Neural cell (in vitro differentiated cells): ENCODE measurements at regions not wholly inside any gene's neighbourhood (a gene's known extent, or its start where the extent isn't known, plus 50 kb on each side); places are given as distances from the start of the nearest gene placed in this dataset.
"Not testable (repeated sequence)": the region's sequence is repeated elsewhere in the genome, so short reads cannot be mapped to it uniquely, and the experiment has no call there.

Experiments used
- H2AFZ ChIP-seq: fragments of 200-600, 300-800 bp; sonication (generic), shearing (Covaris generic); 2 replicates; pipeline ENCODE4 v1.6.0; 2014; ENCODE audit warnings: low read depth, mild to moderate bottlenecking, antibody characterized with exemption, low read length, moderate library complexity
- H3F3A ChIP-seq: fragments of 200-600 bp; shearing (Covaris generic); 2 replicates; pipeline ENCODE4 v1.6.1; 2016; ENCODE audit warnings: mild to moderate bottlenecking, moderate library complexity, mixed read lengths, antibody characterized with exemption, low read length; ENCODE audit not compliant: insufficient read depth, poor library complexity, severe bottlenecking
- H3K27ac ChIP-seq: fragments of 200-600, 300-800 bp; sonication (generic), shearing (Covaris generic); 2 replicates; pipeline ENCODE4 v1.5.1; 2014; ENCODE audit warnings: mild to moderate bottlenecking, low read length, moderate library complexity
- H3K27me3 ChIP-seq: fragments of 300-800, 200-600 bp; sonication (generic), shearing (Covaris generic); 2 replicates; pipeline ENCODE4 v1.6.0; 2014; ENCODE audit warnings: mild to moderate bottlenecking, low read depth, low read length, moderate library complexity; ENCODE audit not compliant: insufficient read depth
- H3K36me3 ChIP-seq: fragments of 300-800, 200-600 bp; sonication (generic), shearing (Covaris generic); 2 replicates; pipeline ENCODE4 v1.5.1; 2014; ENCODE audit warnings: mild to moderate bottlenecking, antibody characterized with exemption, low read length, moderate library complexity; ENCODE audit not compliant: insufficient read depth
- H3K4me2 ChIP-seq: fragments of 300-800, 200-600 bp; sonication (generic), shearing (Covaris generic); 2 replicates; pipeline ENCODE4 v1.6.0; 2014; ENCODE audit warnings: mild to moderate bottlenecking, low read length
- H3K4me3 ChIP-seq: fragments of 300-800, 200-600 bp; sonication (generic), shearing (Covaris generic); 2 replicates; pipeline ENCODE4 v1.5.1; 2014; ENCODE audit warnings: mild to moderate bottlenecking, low read length, moderate library complexity
- H3K79me2 ChIP-seq: fragments of 200-600 bp; shearing (Covaris generic); replicated peaks from 2 replicates; pipeline ENCODE4 v1.6.0; 2014; ENCODE audit warnings: mild to moderate bottlenecking, low read length, moderate library complexity; ENCODE audit not compliant: insufficient read depth
- H3K9ac ChIP-seq: fragments of 300-800, 200-600 bp; sonication (generic), shearing (Covaris generic); 2 replicates; pipeline ENCODE4 v1.6.1; 2016; ENCODE audit warnings: mild to moderate bottlenecking, low read length, mixed read lengths
- H3K9me2 ChIP-seq: fragments of 200-600 bp; shearing (Covaris generic); 2 replicates; pipeline ENCODE4 v1.6.1; 2016; ENCODE audit warnings: mild to moderate bottlenecking, low read length, mixed read lengths; ENCODE audit not compliant: insufficient read depth
- H3K9me3 ChIP-seq: fragments of 200-600, 300-800 bp; sonication (generic), shearing (Covaris generic); 2 replicates; pipeline ENCODE4 v1.6.1; 2016; ENCODE audit warnings: mild to moderate bottlenecking, mixed run types, low read length, moderate library complexity, mixed read lengths
- H4K20me1 ChIP-seq: fragments of 200-600 bp; shearing (Covaris generic); 2 replicates; pipeline ENCODE4 v1.6.1; 2016; ENCODE audit warnings: mild to moderate bottlenecking, mixed run types; ENCODE audit not compliant: insufficient read depth
- CTCF ChIP-seq: fragments of 450-650 bp; IDR thresholded peaks from 2 replicates; pipeline ENCODE4 v1.5.1; 2014; ENCODE audit warnings: antibody characterized with exemption, mild to moderate bottlenecking, moderate library complexity; ENCODE audit not compliant: poor library complexity, severe bottlenecking
- EP300 ChIP-seq: fragments of 450-650 bp; conservative IDR thresholded peaks from 2 replicates; pipeline ENCODE4 v1.6.1; 2014; ENCODE audit warnings: antibody characterized with exemption, mild to moderate bottlenecking, moderate library complexity; ENCODE audit not compliant: poor library complexity, severe bottlenecking
- EZH2 ChIP-seq: fragments of 200-600, 300-800 bp; shearing (Covaris generic), sonication (generic); IDR thresholded peaks from 2 replicates; pipeline ENCODE4 v1.6.1; 2014; ENCODE audit warnings: antibody characterized with exemption, low read length, borderline replicate concordance, mild to moderate bottlenecking; ENCODE audit not compliant: insufficient read depth, poor library complexity, severe bottlenecking
- MXI1 ChIP-seq: fragments of 450-650 bp; conservative IDR thresholded peaks from 2 replicates; pipeline ENCODE4 v1.6.1; 2014; ENCODE audit warnings: antibody characterized with exemption, mild to moderate bottlenecking; ENCODE audit not compliant: poor library complexity, severe bottlenecking
- POLR2AphosphoS5 ChIP-seq: IDR thresholded peaks from 2 replicates; pipeline ENCODE4 v1.6.1; 2012
- RAD21 ChIP-seq: fragments of 450-650 bp; conservative IDR thresholded peaks from 2 replicates; pipeline ENCODE4 v1.6.1; 2014; ENCODE audit warnings: antibody characterized with exemption, mild to moderate bottlenecking, moderate library complexity
- TAF1 ChIP-seq: IDR thresholded peaks from 2 replicates; pipeline ENCODE4 v1.6.1; 2012; ENCODE audit warnings: low read depth
- TF ChIP-seq, protein P1 (sequence below): IDR thresholded peaks from 2 replicates; pipeline ENCODE4 v1.6.1; 2012; ENCODE audit warnings: borderline replicate concordance

- Histone ChIP-seq H2AFZ (no peak overlapping the region), H3K27ac (no peak overlapping the region), H3K9me3 (no peaks in the 10 kb centered on the region), H3K4me2 (no peak overlapping the region), H3K27me3 (no peaks in the 10 kb centered on the region), H4K20me1 (no peaks in the 10 kb centered on the region), H3K36me3 (no peaks in the 10 kb centered on the region), H3K9ac (no peak overlapping the region), H3K79me2 (no peaks in the 10 kb centered on the region), H3K9me2 (no peaks in the 10 kb centered on the region), H3K4me3 (no peak overlapping the region), H3F3A (no peaks in the 10 kb centered on the region)
- TF ChIP-seq TAF1 (no peak), MXI1 (no peak), EP300 (no peak), CTCF (no peak), RAD21 (no peak), POLR2AphosphoS5 (no peak), EZH2 (no peak)
Observed at GRCh38 chr2:22981785-22982184, 403.2 kb upstream of the KLHL29 start.

GRCh38 chr2:22984152-22984551, 400.8 kb upstream of the KLHL29 start:
- not testable (repeated sequence) for H3K4me2 ChIP-seq, H3K79me2 ChIP-seq, H3K27ac ChIP-seq, H3K9me3 ChIP-seq, H3K9ac ChIP-seq, H4K20me1 ChIP-seq, H3K4me3 ChIP-seq, H2AFZ ChIP-seq, H3F3A ChIP-seq, H3K27me3 ChIP-seq, H3K9me2 ChIP-seq, H3K36me3 ChIP-seq

DNA sequence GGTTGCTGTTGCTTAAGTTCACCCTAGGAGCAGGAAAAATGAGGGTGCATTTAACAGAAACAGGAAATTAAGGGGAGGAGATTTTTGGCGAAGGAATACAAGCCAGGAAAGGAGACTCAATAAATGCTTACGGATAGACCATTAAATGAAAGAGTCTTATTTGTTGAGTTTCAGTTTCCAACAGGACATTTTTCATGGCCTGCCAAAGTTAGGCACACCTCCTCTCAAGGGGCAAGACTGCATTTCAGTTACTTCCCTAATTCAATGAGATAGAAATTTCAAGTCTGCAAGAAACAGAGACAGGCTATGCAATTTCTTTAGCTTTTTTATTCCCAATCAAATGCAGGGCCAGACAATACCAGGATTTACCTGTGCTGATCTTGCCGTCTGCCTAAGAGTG, 394.7 kb upstream of the KLHL29 start:
- no peak overlapping the region for H3K4me3 ChIP-seq
- no peaks in the 10 kb centered on the region for H4K20me1 ChIP-seq
- H3K4me2 ChIP-seq, result no peak overlapping the region
- no peak overlapping the region for H3K27ac ChIP-seq
- no peaks in the 10 kb centered on the region for H3K27me3 ChIP-seq
- no peaks in the 10 kb centered on the region for H3K9me3 ChIP-seq
- H3K79me2 ChIP-seq, result no peaks in the 10 kb centered on the region
- no peak overlapping the region for H2AFZ ChIP-seq
- no peaks in the 10 kb centered on the region for H3F3A ChIP-seq
- no peaks in the 10 kb centered on the region for H3K9me2 ChIP-seq
- TF ChIP-seq, protein P1, sequence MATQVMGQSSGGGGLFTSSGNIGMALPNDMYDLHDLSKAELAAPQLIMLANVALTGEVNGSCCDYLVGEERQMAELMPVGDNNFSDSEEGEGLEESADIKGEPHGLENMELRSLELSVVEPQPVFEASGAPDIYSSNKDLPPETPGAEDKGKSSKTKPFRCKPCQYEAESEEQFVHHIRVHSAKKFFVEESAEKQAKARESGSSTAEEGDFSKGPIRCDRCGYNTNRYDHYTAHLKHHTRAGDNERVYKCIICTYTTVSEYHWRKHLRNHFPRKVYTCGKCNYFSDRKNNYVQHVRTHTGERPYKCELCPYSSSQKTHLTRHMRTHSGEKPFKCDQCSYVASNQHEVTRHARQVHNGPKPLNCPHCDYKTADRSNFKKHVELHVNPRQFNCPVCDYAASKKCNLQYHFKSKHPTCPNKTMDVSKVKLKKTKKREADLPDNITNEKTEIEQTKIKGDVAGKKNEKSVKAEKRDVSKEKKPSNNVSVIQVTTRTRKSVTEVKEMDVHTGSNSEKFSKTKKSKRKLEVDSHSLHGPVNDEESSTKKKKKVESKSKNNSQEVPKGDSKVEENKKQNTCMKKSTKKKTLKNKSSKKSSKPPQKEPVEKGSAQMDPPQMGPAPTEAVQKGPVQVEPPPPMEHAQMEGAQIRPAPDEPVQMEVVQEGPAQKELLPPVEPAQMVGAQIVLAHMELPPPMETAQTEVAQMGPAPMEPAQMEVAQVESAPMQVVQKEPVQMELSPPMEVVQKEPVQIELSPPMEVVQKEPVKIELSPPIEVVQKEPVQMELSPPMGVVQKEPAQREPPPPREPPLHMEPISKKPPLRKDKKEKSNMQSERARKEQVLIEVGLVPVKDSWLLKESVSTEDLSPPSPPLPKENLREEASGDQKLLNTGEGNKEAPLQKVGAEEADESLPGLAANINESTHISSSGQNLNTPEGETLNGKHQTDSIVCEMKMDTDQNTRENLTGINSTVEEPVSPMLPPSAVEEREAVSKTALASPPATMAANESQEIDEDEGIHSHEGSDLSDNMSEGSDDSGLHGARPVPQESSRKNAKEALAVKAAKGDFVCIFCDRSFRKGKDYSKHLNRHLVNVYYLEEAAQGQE, result no peak
- no peak for TF ChIP-seq TAF1
- H3K36me3 ChIP-seq, result no peaks in the 10 kb centered on the region
- H3K9ac ChIP-seq, result no peak overlapping the region
